GM12878 (cell line): ENCODE measurements at regions not wholly inside any gene's neighbourhood (a gene's known extent, or its start where the extent isn't known, plus 50 kb on each side); places are given as distances from the start of the nearest gene placed in this dataset.

Experiments
- ATAC-seq: fragments of 200-7000 bp; cut with Tn5 transposase; 3 replicates; pipeline ENCODE4 v1.9.1; 2020; ENCODE audit warnings: mild to moderate bottlenecking, moderate library complexity
- BruUV-seq: library from RNA; stranded (reverse); fragments of 400-500 nt; replicated peaks from 2 replicates; lab custom pipeline; 2021; lab: Mats Ljungman, UMichigan
- CTCF ChIA-PET: fragments of 300-600 bp; sonication (Branson Sonifier 250); formaldehyde crosslinking; extraction: SDS; loops from one replicate; lab custom pipeline; 2021; ENCODE audit warnings: inconsistent platforms; lab: Yijun Ruan, JAX
- POLR2A ChIA-PET: fragments of 350-600 bp; formaldehyde crosslinking; extraction: SDS; loops from one replicate; lab custom pipeline; 2021; ENCODE audit warnings: inconsistent platforms; lab: Charles Lee
- RAD21 ChIA-PET: fragments of 300-600 bp; sonication (Branson Sonifier 250); formaldehyde crosslinking; loops from one replicate; lab custom pipeline; 2023; ENCODE audit warnings: antibody characterized with exemption; ENCODE audit not compliant: unreplicated experiment; lab: Charles Lee
- SMC1A ChIA-PET: fragments of 300-600 bp; sonication (Branson Sonifier 250); formaldehyde crosslinking; loops from one replicate; lab custom pipeline; 2023; ENCODE audit not compliant: unreplicated experiment, uncharacterized antibody; lab: Charles Lee
- DNase-seq: peaks from one replicate; pipeline ENCODE4 v3.0.0-alpha.2; 2011; ENCODE audit warnings: low read depth, low spot score
- FAIRE-seq: peaks from 3 replicates; lab custom pipeline; 2011; peaks lifted over from hg19 to GRCh38; lab: Jason Lieb, UNC
- H2AFZ ChIP-seq: 2 replicates; pipeline ENCODE4 v1.6.0; 2011; ENCODE audit warnings: low read depth, low read length, control low read depth; ENCODE audit not compliant: control insufficient read depth
- H3K27ac ChIP-seq: 2 replicates; pipeline ENCODE4 v1.5.1; 2011; ENCODE audit warnings: control low read depth; ENCODE audit not compliant: control insufficient read depth, insufficient read depth
- H3K27me3 ChIP-seq, 2 experiments: replicated peaks in 1 of 2; 2 replicates each; pipeline versions ENCODE4 v1.6.0 to v1.6.1; 2011; ENCODE audit warnings: low read length in 1 of 2; ENCODE audit not compliant: control insufficient read depth in 2 of 2, insufficient read depth in 2 of 2
- H3K36me3 ChIP-seq, 2 experiments: 2 replicates each; pipeline ENCODE4 v1.5.1; 2011; ENCODE audit warnings: low read length in 1 of 2; ENCODE audit not compliant: control insufficient read depth in 2 of 2, insufficient read depth in 2 of 2
- H3K4me1 ChIP-seq: 2 replicates; pipeline ENCODE4 v1.6.1; 2011; ENCODE audit warnings: mild to moderate bottlenecking, low read length, moderate library complexity, mixed read lengths; ENCODE audit not compliant: control insufficient read depth, insufficient read depth
- H3K4me2 ChIP-seq: 2 replicates; pipeline ENCODE4 v1.6.0; 2011; ENCODE audit warnings: control low read depth; ENCODE audit not compliant: control insufficient read depth, insufficient read depth
- H3K4me3 ChIP-seq: fragments of 200-600 bp; sonication (generic); 2 replicates; pipeline ENCODE4 v1.5.1; 2016
- H3K79me2 ChIP-seq: 2 replicates; pipeline ENCODE4 v1.6.0; 2011; ENCODE audit warnings: low read length; ENCODE audit not compliant: control insufficient read depth, insufficient read depth
- H3K9ac ChIP-seq: 2 replicates; pipeline ENCODE4 v1.8.0; 2011; ENCODE audit warnings: low read length, control low read depth, mixed read lengths; ENCODE audit not compliant: control insufficient read depth, insufficient read depth
- H3K9me3 ChIP-seq: replicated peaks from 3 replicates; pipeline ENCODE4 v1.5.1; 2011; ENCODE audit warnings: mild to moderate bottlenecking, low read length; ENCODE audit not compliant: control insufficient read depth, insufficient read depth
- H4K20me1 ChIP-seq: 2 replicates; pipeline ENCODE4 v1.6.0; 2011; ENCODE audit not compliant: control insufficient read depth, insufficient read depth
- LARP7 ChIP-seq: fragments of 450-650 bp; IDR thresholded peaks from 2 replicates; pipeline ENCODE4 v1.6.1; 2017; ENCODE audit warnings: mild to moderate bottlenecking
- MEF2B ChIP-seq: fragments of 450-650 bp; IDR thresholded peaks from 2 replicates; pipeline ENCODE4 v1.6.1; 2018; ENCODE audit warnings: mild to moderate bottlenecking, moderate library complexity; ENCODE audit not compliant: partially characterized antibody, poor library complexity, severe bottlenecking
- MXI1 ChIP-seq: fragments of 150-350 bp; IDR thresholded peaks from 2 replicates; pipeline ENCODE4 v1.6.1; 2011; ENCODE audit warnings: low read depth, mild to moderate bottlenecking, inconsistent platforms, low read length, improper control_type of control experiment
- PAX5 ChIP-seq: IDR thresholded peaks from 2 replicates; pipeline ENCODE4 v1.6.1; 2011; ENCODE audit warnings: low read depth, low read length, borderline replicate concordance
- PBX3 ChIP-seq: IDR thresholded peaks from 2 replicates; pipeline ENCODE4 v1.6.1; 2011; ENCODE audit warnings: mild to moderate bottlenecking, low read depth, low read length, moderate library complexity; ENCODE audit not compliant: insufficient replicate concordance
- POLR2AphosphoS2 ChIP-seq: IDR thresholded peaks from 2 replicates; pipeline ENCODE4 v1.6.1; 2011; ENCODE audit warnings: low read depth, mild to moderate bottlenecking, low read length, improper control_type of control experiment, moderate library complexity
- SMC3 ChIP-seq: IDR thresholded peaks from 2 replicates; pipeline ENCODE4 v1.6.1; 2011; ENCODE audit warnings: low read length, improper control_type of control experiment, borderline replicate concordance
- USF2 ChIP-seq: IDR thresholded peaks from 2 replicates; pipeline ENCODE4 v1.6.1; 2011; ENCODE audit warnings: low read depth, low read length, improper control_type of control experiment, borderline replicate concordance
- ZBTB11 ChIP-seq: fragments of 450-650 bp; formaldehyde crosslinking; IDR thresholded peaks from 2 replicates; pipeline ENCODE4 v1.5.0; 2022; ENCODE audit warnings: mild to moderate bottlenecking, missing genetic modification characterization
- ZNF592 ChIP-seq: fragments of 450-650 bp; IDR thresholded peaks from 2 replicates; pipeline ENCODE4 v1.6.1; 2017; ENCODE audit warnings: mild to moderate bottlenecking, moderate library complexity
- WGBS: methylation state at CpG from one replicate; pipeline ENCODE4 v1.1.6; 2016; ENCODE audit warnings: low lambda C conversion rate; ENCODE audit not compliant: insufficient replicate concordance, insufficient coverage; ENCODE audit errors: missing lambda C conversion rate; 5-methylcytosine and 5-hydroxymethylcytosine counted together
- in situ Hi-C: fragments of 300-500 bp; cut with MboI; formaldehyde crosslinking; loops from 9 replicates; pipeline ENCODE4 v1.14.3; 2018; ENCODE audit warnings: mixed read lengths
- intact Hi-C: fragments of 100-400 bp; cut with micrococcal nuclease; formaldehyde crosslinking; loops from one replicate; pipeline ENCODE4 v1.14.2; 2022; ENCODE audit not compliant: unreplicated experiment

- no peak for TF ChIP-seq PBX3
- no peak for TF ChIP-seq ZBTB11 (CRISPR knock-in tag)
Measured at GRCh38 chr11:28460348-28460747, 352.2 kb downstream of the METTL15 start (continued).

GRCh38 chr11:28459912-28460311 lies 351.7 kb downstream of the METTL15 start:
- CTCF ChIA-PET: no interaction called here
- no peaks in the 10 kb centered on the region for H3K36me3 ChIP-seq
- H3K79me2 ChIP-seq: no peaks in the 10 kb centered on the region
- H3K27ac ChIP-seq: no peak overlapping the region
- no peak overlapping the region for H3K4me3 ChIP-seq
- 14% methylated on average over 2 of the region's 2 CpGs for WGBS
- H3K27me3 ChIP-seq: no peaks in the 10 kb centered on the region
- ATAC-seq (no peak), DNase-seq (no peak), FAIRE-seq (no peak)
- intact Hi-C loops: no loop called here
- no peaks in the 10 kb centered on the region for H3K4me1 ChIP-seq
- BruUV-seq: no TSS peak
- POLR2A ChIA-PET: no interaction called here
- H3K4me2 ChIP-seq: no peak overlapping the region
- H3K9ac ChIP-seq: no peak overlapping the region
- RAD21 ChIA-PET: no interaction called here
- in situ Hi-C loops: no loop called here
- H2AFZ ChIP-seq: no peak overlapping the region
- SMC1A ChIA-PET: no interaction called here
- H3K9me3 ChIP-seq: no peaks in the 10 kb centered on the region
- H4K20me1 ChIP-seq: no peaks in the 10 kb centered on the region
- TF ChIP-seq MXI1 (no peak), POLR2AphosphoS2 (no peak), MEF2B (no peak), LARP7 (no peak), USF2 (no peak), PAX5 (no peak), ZNF592 (no peak), SMC3 (no peak)
